ENCODE measurements at regions not wholly inside any gene's neighbourhood (a gene's known extent, or its start where the extent isn't known, plus 50 kb on each side); places are given as distances from the start of the nearest gene placed in this dataset.

DNA sequence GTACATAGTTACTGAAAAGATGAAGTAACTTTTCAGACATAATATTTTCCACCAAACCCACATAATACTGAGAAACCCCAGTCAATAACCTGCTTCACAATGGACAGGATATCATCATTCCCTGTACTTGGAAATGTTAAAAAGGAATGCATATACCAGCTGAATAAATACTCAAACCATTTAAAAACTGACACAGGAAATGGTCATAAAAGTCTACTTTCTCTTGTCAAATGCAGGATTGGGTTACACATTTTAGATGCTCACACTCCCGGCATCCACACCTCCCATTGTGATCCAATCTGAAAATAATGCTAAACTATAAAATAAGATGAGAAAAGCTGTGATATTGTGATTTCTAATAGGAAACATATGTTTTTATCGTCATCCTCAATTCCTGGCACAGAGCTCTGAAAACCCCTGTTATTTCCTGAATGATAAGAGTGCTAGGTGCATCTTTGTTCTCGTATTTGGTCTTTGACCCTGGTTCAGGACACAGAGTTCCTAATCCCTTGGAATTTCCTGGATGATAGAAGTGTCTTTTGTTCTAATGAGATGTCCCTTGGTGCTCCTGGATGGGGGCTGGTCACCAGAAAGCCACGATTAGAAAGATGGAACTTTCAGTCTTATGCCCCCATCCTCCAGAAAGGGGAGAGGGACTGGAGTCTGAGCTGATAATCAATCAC, 821.3 kb downstream of the TRIML1 start:
- TF ChIP-seq, protein P1, sequence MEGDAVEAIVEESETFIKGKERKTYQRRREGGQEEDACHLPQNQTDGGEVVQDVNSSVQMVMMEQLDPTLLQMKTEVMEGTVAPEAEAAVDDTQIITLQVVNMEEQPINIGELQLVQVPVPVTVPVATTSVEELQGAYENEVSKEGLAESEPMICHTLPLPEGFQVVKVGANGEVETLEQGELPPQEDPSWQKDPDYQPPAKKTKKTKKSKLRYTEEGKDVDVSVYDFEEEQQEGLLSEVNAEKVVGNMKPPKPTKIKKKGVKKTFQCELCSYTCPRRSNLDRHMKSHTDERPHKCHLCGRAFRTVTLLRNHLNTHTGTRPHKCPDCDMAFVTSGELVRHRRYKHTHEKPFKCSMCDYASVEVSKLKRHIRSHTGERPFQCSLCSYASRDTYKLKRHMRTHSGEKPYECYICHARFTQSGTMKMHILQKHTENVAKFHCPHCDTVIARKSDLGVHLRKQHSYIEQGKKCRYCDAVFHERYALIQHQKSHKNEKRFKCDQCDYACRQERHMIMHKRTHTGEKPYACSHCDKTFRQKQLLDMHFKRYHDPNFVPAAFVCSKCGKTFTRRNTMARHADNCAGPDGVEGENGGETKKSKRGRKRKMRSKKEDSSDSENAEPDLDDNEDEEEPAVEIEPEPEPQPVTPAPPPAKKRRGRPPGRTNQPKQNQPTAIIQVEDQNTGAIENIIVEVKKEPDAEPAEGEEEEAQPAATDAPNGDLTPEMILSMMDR (IDR thresholded peaks at IDR 0.05), result no peak
- TF ChIP-seq RNF2 (IDR thresholded peaks at IDR 0.05; ENCODE audit: borderline replicate concordance, low read depth) (no peak), EP300 (IDR thresholded peaks at IDR 0.05) (no peak), MAZ (IDR thresholded peaks at IDR 0.05; ENCODE audit: borderline replicate concordance, low read depth, low read length) (no peak), HES2 (IDR thresholded peaks at IDR 0.05) (no peak), CEBPB (IDR thresholded peaks at IDR 0.05) (no peak), USF2 (IDR thresholded peaks at IDR 0.05) (no peak), CHD2 (IDR thresholded peaks at IDR 0.05; ENCODE audit: low read length, partially characterized antibody) (no peak), NFE2L2 (conservative IDR thresholded peaks at IDR 0.05; ENCODE audit: low read length) (no peak)

Data from A549 (cell line).